A549 (cell line): ENCODE measurements at regions not wholly inside any gene's neighbourhood (a gene's known extent, or its start where the extent isn't known, plus 50 kb on each side); places are given as distances from the start of the nearest gene placed in this dataset.
A peak's percentile ranks its signal among the peaks of the same experiment; 100 is the strongest.
"Not testable (repeated sequence)": the region's sequence is repeated elsewhere in the genome, so short reads cannot be mapped to it uniquely, and the experiment has no call there.

Experiments used
- ATAC-seq, 2 experiments: fragments of 200-7000 bp in 1 of 2; fragments of >200 bp in 1 of 2; cut with Nextera tagmentation in 1 of 2; cut with Tn5 transposase in 1 of 2; 3 replicates each; pipeline versions ENCODE4 v1.8.0 to v1.9.1; 2018 to 2020; ENCODE audit warnings: mild to moderate bottlenecking in 1 of 2, moderate library complexity in 1 of 2
- CTCF ChIA-PET: fragments of 300-600 bp; sonication (Branson Sonifier 250); formaldehyde crosslinking; extraction: SDS; loops from one replicate; lab custom pipeline; 2021; ENCODE audit warnings: antibody characterized with exemption, inconsistent platforms; lab: Yijun Ruan, JAX
- POLR2A ChIA-PET: fragments of 350-600 bp; formaldehyde crosslinking; extraction: SDS; loops from one replicate; lab custom pipeline; 2021; ENCODE audit warnings: antibody characterized with exemption, inconsistent platforms; lab: Yijun Ruan, JAX
- DNase-seq, 2 experiments: peaks; one replicate each; pipeline versions ENCODE4 v3.0.0 to v3.0.0-alpha.2; 2011 to 2016; ENCODE audit warnings: low read depth in 1 of 2, low spot score in 1 of 2
- FAIRE-seq: peaks from 2 replicates; lab custom pipeline; 2011; peaks lifted over from hg19 to GRCh38; lab: Jason Lieb, UNC
- H3K27ac ChIP-seq, 2 experiments: fragments of >200 bp; sonication (Bioruptor Twin); formaldehyde crosslinking; 3 replicates each; pipeline ENCODE4 v1.5.1; 2016 to 2017
- H3K4me1 ChIP-seq: fragments of >200 bp; sonication (Bioruptor Twin); formaldehyde crosslinking; 3 replicates; pipeline ENCODE4 v1.6.1; 2016
- H3K4me2 ChIP-seq: fragments of >200 bp; sonication (Bioruptor Twin); formaldehyde crosslinking; 3 replicates; pipeline ENCODE4 v1.6.1; 2016
- H3K4me3 ChIP-seq: fragments of >200 bp; sonication (Bioruptor Twin); formaldehyde crosslinking; 3 replicates; pipeline ENCODE4 v1.5.1; 2016
- H3K9me3 ChIP-seq: fragments of >200 bp; sonication (Bioruptor Twin); formaldehyde crosslinking; 3 replicates; pipeline ENCODE4 v1.6.1; 2016
- CBX8 ChIP-seq: fragments of 200-600 bp; sonication (generic); IDR thresholded peaks from 2 replicates; pipeline ENCODE4 v1.6.1; 2016
- CEBPB ChIP-seq, 2 experiments: fragments of >200 bp in 1 of 2; sonication (Bioruptor Twin) in 1 of 2; formaldehyde crosslinking in 1 of 2; IDR thresholded peaks; 2 replicates each; pipeline ENCODE4 v1.6.1; 2012 to 2016
- CHD2 ChIP-seq: fragments of 150-350 bp; IDR thresholded peaks from 2 replicates; pipeline ENCODE4 v1.6.1; 2014; ENCODE audit warnings: low read length; ENCODE audit not compliant: partially characterized antibody
- EHF ChIP-seq: fragments of 250-450 bp; sonication (Bioruptor Pico); IDR thresholded peaks from 2 replicates; pipeline ENCODE4 v1.5.0; 2020; ENCODE audit warnings: mild to moderate bottlenecking
- EHMT2 ChIP-seq: fragments of 200-600 bp; sonication (generic); IDR thresholded peaks from 2 replicates; pipeline ENCODE4 v1.6.1; 2016; ENCODE audit warnings: antibody characterized with exemption, low read depth, mild to moderate bottlenecking, moderate library complexity
- ESRRA ChIP-seq: fragments of 150-350 bp; IDR thresholded peaks from 2 replicates; pipeline ENCODE4 v1.6.1; 2014; ENCODE audit warnings: mild to moderate bottlenecking, low read length, borderline replicate concordance
- FOXS1 ChIP-seq: fragments of 250-450 bp; sonication (Bioruptor Pico); IDR thresholded peaks from 2 replicates; pipeline ENCODE4 v1.5.0; 2020; ENCODE audit warnings: mild to moderate bottlenecking, moderate library complexity
- HEYL ChIP-seq: fragments of 250-450 bp; sonication (Bioruptor Pico); IDR thresholded peaks from 2 replicates; pipeline ENCODE4 v1.8.0; 2021; ENCODE audit warnings: mild to moderate bottlenecking, moderate library complexity
- HMGXB4 ChIP-seq: fragments of 250-450 bp; sonication (Bioruptor Pico); IDR thresholded peaks from 2 replicates; pipeline ENCODE4 v1.5.0; 2021; ENCODE audit warnings: mild to moderate bottlenecking, moderate library complexity, borderline replicate concordance
- HOXA7 ChIP-seq: fragments of 250-450 bp; sonication (Bioruptor Pico); IDR thresholded peaks from 2 replicates; pipeline ENCODE4 v1.5.0; 2020; ENCODE audit warnings: mild to moderate bottlenecking, moderate library complexity
- HOXB5 ChIP-seq: fragments of 250-450 bp; sonication (Bioruptor Pico); IDR thresholded peaks from 2 replicates; pipeline ENCODE4 v1.5.0; 2020; ENCODE audit warnings: mild to moderate bottlenecking, moderate library complexity
- JUN ChIP-seq, 2 experiments: fragments of >200 bp; sonication (Bioruptor Twin); formaldehyde crosslinking; IDR thresholded peaks; 2 replicates in 1 of 2; 3 replicates in 1 of 2; pipeline ENCODE4 v1.6.1; 2016 to 2017
- KDM1A ChIP-seq: fragments of 200-600 bp; sonication (generic); IDR thresholded peaks from 2 replicates; pipeline ENCODE4 v1.6.1; 2016; ENCODE audit warnings: low read depth, mild to moderate bottlenecking
- MAFK ChIP-seq: fragments of 450-650 bp; IDR thresholded peaks from 2 replicates; pipeline ENCODE4 v1.6.1; 2014; ENCODE audit not compliant: partially characterized antibody
- MAZ ChIP-seq: fragments of 150-350 bp; IDR thresholded peaks from 2 replicates; pipeline ENCODE4 v1.6.1; 2014; ENCODE audit warnings: antibody characterized with exemption, low read depth, low read length, borderline replicate concordance
- POLR2AphosphoS2 ChIP-seq: conservative IDR thresholded peaks from 2 replicates; pipeline ENCODE4 v1.6.1; 2012; ENCODE audit warnings: low read length, improper control_type of control experiment, inconsistent platforms
- RCOR1 ChIP-seq: fragments of 150-350 bp; IDR thresholded peaks from 2 replicates; pipeline ENCODE4 v1.6.1; 2014; ENCODE audit warnings: antibody characterized with exemption, low read length, low read depth
- RFX5 ChIP-seq: fragments of 450-650 bp; IDR thresholded peaks from 2 replicates; pipeline ENCODE4 v1.7.1; 2014; ENCODE audit warnings: antibody characterized with exemption, mild to moderate bottlenecking, moderate library complexity
- RNF2 ChIP-seq: fragments of 200-600 bp; sonication (generic); IDR thresholded peaks from 2 replicates; pipeline ENCODE4 v1.6.1; 2016; ENCODE audit warnings: low read depth, mild to moderate bottlenecking, antibody characterized with exemption, moderate library complexity, borderline replicate concordance
- TFCP2L1 ChIP-seq: fragments of 250-450 bp; sonication (Bioruptor Pico); IDR thresholded peaks from 2 replicates; pipeline ENCODE4 v1.5.0; 2021; ENCODE audit warnings: mild to moderate bottlenecking
- ZC3H11A ChIP-seq: fragments of 450-650 bp; IDR thresholded peaks from 2 replicates; pipeline ENCODE4 v1.6.1; 2014; ENCODE audit warnings: antibody characterized with exemption, mild to moderate bottlenecking
- ZFP36 ChIP-seq: fragments of 450-650 bp; IDR thresholded peaks from 2 replicates; pipeline ENCODE4 v1.6.1; 2014; ENCODE audit warnings: borderline replicate concordance; ENCODE audit not compliant: partially characterized antibody
- ZSCAN20 ChIP-seq: fragments of 250-450 bp; sonication (Bioruptor Pico); IDR thresholded peaks from 2 replicates; pipeline ENCODE4 v1.8.0; 2022; ENCODE audit warnings: mild to moderate bottlenecking, moderate library complexity
- WGBS: methylation state at CpG from one replicate; pipeline ENCODE4 v1.1.6; 2017; ENCODE audit errors: missing lambda C conversion rate; 5-methylcytosine and 5-hydroxymethylcytosine counted together
- TF ChIP-seq, protein P1 (sequence below): IDR thresholded peaks from 2 replicates; pipeline ENCODE4 v1.6.1; 2012
- TF ChIP-seq, protein P2 (sequence below): IDR thresholded peaks from 2 replicates; pipeline ENCODE4 v1.6.1; 2012

DNA sequence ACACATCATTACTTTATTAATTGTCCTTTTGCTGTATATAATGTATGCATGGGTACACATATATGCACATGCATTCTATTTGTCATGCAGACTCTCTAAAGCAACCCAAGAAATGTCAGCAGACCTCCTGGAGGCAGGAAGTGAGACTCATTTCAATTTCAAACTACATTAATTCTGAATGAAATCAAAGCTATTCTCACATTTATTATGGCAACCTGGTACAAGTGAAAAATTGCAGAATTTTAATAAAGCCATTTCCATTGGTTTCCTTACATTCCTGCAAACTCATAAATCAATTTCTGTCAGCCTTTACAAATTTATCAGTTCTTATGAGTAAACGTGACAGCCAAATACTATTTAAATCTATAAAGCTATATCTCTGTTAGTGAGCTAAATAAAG is 430.4 kb upstream of the NUDT12 start:
- Histone ChIP-seq H3K4me2 (no peak overlapping the region), H3K27ac (no peak overlapping the region), H3K4me1 (no peaks in the 10 kb centered on the region), H3K4me3 (no peak overlapping the region), H3K9me3 (no peaks in the 10 kb centered on the region)
- DNase-seq (no peak), FAIRE-seq (no peak), ATAC-seq (no peak)
- POLR2A ChIA-PET = no interaction called here
- CTCF ChIA-PET = no interaction called here
- 22% methylated on average over 1 of the region's 1 CpG for WGBS
- TF ChIP-seq, protein P1, sequence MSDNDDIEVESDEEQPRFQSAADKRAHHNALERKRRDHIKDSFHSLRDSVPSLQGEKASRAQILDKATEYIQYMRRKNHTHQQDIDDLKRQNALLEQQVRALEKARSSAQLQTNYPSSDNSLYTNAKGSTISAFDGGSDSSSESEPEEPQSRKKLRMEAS = no peak
- TF ChIP-seq ZFP36 = no peak
- TF ChIP-seq RFX5 = no peak
- no peak for TF ChIP-seq FOXS1 (CRISPR knock-in tag)
- TF ChIP-seq ZC3H11A = no peak
- TF ChIP-seq JUN (IDR thresholded peaks at IDR 0.05) = no peak
- TF ChIP-seq MAZ = no peak
- no peak for TF ChIP-seq RCOR1
- TF ChIP-seq TFCP2L1 (CRISPR knock-in tag) = no peak
- TF ChIP-seq RNF2 = no peak
- TF ChIP-seq HOXA7 (CRISPR knock-in tag) = no peak

DNA sequence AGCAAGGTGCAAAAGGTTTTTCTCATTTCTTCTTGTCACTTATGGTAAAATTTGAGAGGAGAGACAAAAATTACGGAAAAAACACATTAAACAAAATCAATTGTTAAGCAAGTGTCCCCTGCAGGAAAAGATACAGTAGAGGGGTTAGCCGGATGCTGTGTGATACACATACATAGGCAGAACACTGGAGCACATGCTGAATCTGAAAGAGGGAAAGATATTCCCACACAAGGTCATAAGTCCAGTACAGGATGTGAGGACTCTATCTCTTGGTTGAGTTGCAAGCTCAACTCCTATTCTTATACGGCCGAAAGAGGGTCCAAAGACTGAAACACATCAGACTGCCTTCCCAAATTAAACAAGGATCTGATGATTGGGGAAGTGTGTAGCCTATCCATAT is 427.5 kb upstream of the NUDT12 start:
- H3K27ac ChIP-seq = no peak overlapping the region
- FAIRE-seq (no peak), DNase-seq (no peak), ATAC-seq (no peak)
- CTCF ChIA-PET = no interaction called here
- no peak overlapping the region for H3K4me3 ChIP-seq
- no peak overlapping the region for H3K4me2 ChIP-seq
- TF ChIP-seq HMGXB4 (no peak), ZSCAN20 (CRISPR knock-in tag) (no peak), MAZ (no peak), RNF2 (no peak), RCOR1 (no peak), CBX8 (no peak), ESRRA (no peak)
- POLR2A ChIA-PET = no interaction called here
- H3K4me1 ChIP-seq = no peaks in the 10 kb centered on the region
- H3K9me3 ChIP-seq = no peaks in the 10 kb centered on the region
- WGBS = 53% methylated on average over 4 of the region's 4 CpGs

DNA sequence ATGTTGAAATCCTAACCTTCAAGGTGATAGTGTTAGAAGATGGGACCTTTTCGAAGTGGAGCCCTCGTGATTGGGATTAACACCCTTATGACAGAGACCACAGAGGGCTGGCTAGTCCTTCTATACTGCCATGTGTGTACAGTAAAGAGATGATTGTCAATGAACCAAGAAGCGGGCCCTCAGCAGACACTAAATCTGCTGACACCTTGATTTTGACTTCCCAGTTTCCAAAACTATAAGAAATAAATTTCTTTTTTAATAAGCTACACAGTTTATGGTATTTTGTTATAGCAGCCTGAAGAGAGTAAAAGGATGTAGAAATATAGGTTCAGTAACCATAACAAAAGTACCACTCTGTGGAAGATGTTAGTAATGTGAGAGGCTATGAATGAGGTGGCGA is 419.0 kb upstream of the NUDT12 start:
- peak; percentile 60 for TF ChIP-seq MAFK
- TF ChIP-seq EHF (CRISPR knock-in tag) = no peak
- no peak for TF ChIP-seq CEBPB (IDR thresholded peaks at IDR 0.05)
- no peak for TF ChIP-seq CHD2
- TF ChIP-seq KDM1A = no peak
- no peaks in the 10 kb centered on the region for H3K9me3 ChIP-seq
- DNase-seq (no peak), ATAC-seq (no peak), FAIRE-seq (no peak)
- H3K4me2 ChIP-seq = no peak overlapping the region
- H3K4me3 ChIP-seq = no peak overlapping the region
- POLR2A ChIA-PET = no interaction called here
- H3K27ac ChIP-seq = no peak overlapping the region
- WGBS = 28% methylated on average over 4 of the region's 4 CpGs
- H3K4me1 ChIP-seq = no peaks in the 10 kb centered on the region
- CTCF ChIA-PET = no interaction called here

GRCh38 chr5:103973669-103974068 is 411.1 kb upstream of the NUDT12 start:
- H3K27ac ChIP-seq = no peak overlapping the region
- ATAC-seq (peak in 1 of 2 experiments; percentile 57; a peak in 1 of 6 replicates), DNase-seq (peak in 1 of 2 experiments; percentile 9), FAIRE-seq (no peak)
- H3K4me3 ChIP-seq = no peak overlapping the region
- H3K4me2 ChIP-seq = no peak overlapping the region
- POLR2A ChIA-PET = no interaction called here
- H3K9me3 ChIP-seq = no peaks in the 10 kb centered on the region
- CTCF ChIA-PET = no interaction called here
- TF ChIP-seq HOXB5 (no peak), HEYL (CRISPR knock-in tag) (no peak), EHMT2 (no peak), HOXA7 (CRISPR knock-in tag) (no peak), POLR2AphosphoS2 (no peak)
- TF ChIP-seq, protein P2, sequence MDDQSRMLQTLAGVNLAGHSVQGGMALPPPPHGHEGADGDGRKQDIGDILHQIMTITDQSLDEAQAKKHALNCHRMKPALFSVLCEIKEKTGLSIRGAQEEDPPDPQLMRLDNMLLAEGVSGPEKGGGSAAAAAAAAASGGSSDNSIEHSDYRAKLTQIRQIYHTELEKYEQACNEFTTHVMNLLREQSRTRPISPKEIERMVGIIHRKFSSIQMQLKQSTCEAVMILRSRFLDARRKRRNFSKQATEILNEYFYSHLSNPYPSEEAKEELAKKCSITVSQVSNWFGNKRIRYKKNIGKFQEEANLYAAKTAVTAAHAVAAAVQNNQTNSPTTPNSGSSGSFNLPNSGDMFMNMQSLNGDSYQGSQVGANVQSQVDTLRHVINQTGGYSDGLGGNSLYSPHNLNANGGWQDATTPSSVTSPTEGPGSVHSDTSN = no peak
- TF ChIP-seq, all 56 proteins: peak for 0
- no peaks in the 10 kb centered on the region for H3K4me1 ChIP-seq

GRCh38 chr5:103966295-103966694 is 403.7 kb upstream of the NUDT12 start:
- H3K9me3 ChIP-seq, CTCF ChIA-PET, ATAC-seq, FAIRE-seq, DNase-seq, H3K27ac ChIP-seq, H3K4me2 ChIP-seq, H3K4me3 ChIP-seq, POLR2A ChIA-PET, H3K4me1 ChIP-seq: not testable (repeated sequence)
- WGBS = 65% methylated on average over 11 of the region's 25 CpGs
